HepG2 (cell line): ENCODE measurements at regions not wholly inside any gene's neighbourhood (a gene's known extent, or its start where the extent isn't known, plus 50 kb on each side); places are given as distances from the start of the nearest gene placed in this dataset.

ENCODE experiments used
- ARID3A ChIP-seq: IDR thresholded peaks from 2 replicates; pipeline ENCODE4 v1.6.1; 2012; ENCODE audit warnings: low read depth, low read length, improper control_type of control experiment
- ATF7 ChIP-seq, 2 experiments: fragments of 450-650 bp in 1 of 2; sonication (generic) in 1 of 2; formaldehyde crosslinking in 1 of 2; IDR thresholded peaks; 2 replicates each; pipeline versions ENCODE4 v1.4.0 to v1.6.1; 2016 to 2020; ENCODE audit warnings: antibody characterized with exemption in 1 of 2, mild to moderate bottlenecking in 1 of 2, missing genetic modification reagents in 1 of 2
- BRCA1 ChIP-seq: sonication (generic); formaldehyde crosslinking; IDR thresholded peaks from 2 replicates; pipeline ENCODE4 v1.4.0; 2020; ENCODE audit warnings: missing genetic modification reagents
- DNMT3B ChIP-seq: conservative IDR thresholded peaks from 2 replicates; pipeline ENCODE4 v1.6.1; 2016; ENCODE audit warnings: missing biosample characterization, control low read depth
- FOXO4 ChIP-seq: sonication (generic); formaldehyde crosslinking; conservative IDR thresholded peaks from 2 replicates; pipeline ENCODE4 v1.8.1; 2023; ENCODE audit warnings: missing genetic modification reagents
- HMG20A ChIP-seq: IDR thresholded peaks from 2 replicates; pipeline ENCODE4 v1.6.1; 2016; ENCODE audit warnings: borderline replicate concordance
- MAFK ChIP-seq, 2 experiments: IDR thresholded peaks in 1 of 2; conservative IDR thresholded peaks in 1 of 2; 2 replicates each; pipeline ENCODE4 v1.6.1; 2011; ENCODE audit warnings: improper control_type of control experiment in 2 of 2, low read length in 2 of 2
- MBD4 ChIP-seq: IDR thresholded peaks from 2 replicates; pipeline ENCODE4 v1.6.1; 2012; ENCODE audit warnings: low read length, inconsistent platforms, borderline replicate concordance
- PHB2 ChIP-seq: fragments of 450-650 bp; IDR thresholded peaks from 2 replicates; pipeline ENCODE4 v1.6.1; 2018; ENCODE audit not compliant: partially characterized antibody
- PPARG ChIP-seq: conservative IDR thresholded peaks from 2 replicates; pipeline ENCODE4 v1.6.1; 2016; ENCODE audit warnings: missing biosample characterization, missing genetic modification reagents
- SATB2 ChIP-seq: sonication (generic); formaldehyde crosslinking; IDR thresholded peaks from 2 replicates; pipeline ENCODE4 v1.5.0; 2020; ENCODE audit warnings: missing genetic modification reagents
- SIN3A ChIP-seq: IDR thresholded peaks from 2 replicates; pipeline ENCODE4 v1.6.1; 2011; ENCODE audit warnings: low read depth, mild to moderate bottlenecking, control low read depth, low read length, borderline replicate concordance
- SKIL ChIP-seq: sonication (generic); formaldehyde crosslinking; IDR thresholded peaks from 2 replicates; pipeline ENCODE4 v1.8.0; 2022; ENCODE audit warnings: missing genetic modification reagents, mild to moderate bottlenecking, moderate library complexity, borderline replicate concordance
- STAT5B ChIP-seq: sonication (generic); formaldehyde crosslinking; IDR thresholded peaks from 2 replicates; pipeline ENCODE4 v1.4.0; 2020; ENCODE audit warnings: missing genetic modification reagents
- TBX3 ChIP-seq: fragments of 450-650 bp; IDR thresholded peaks from 2 replicates; pipeline ENCODE4 v1.6.1; 2017; ENCODE audit warnings: antibody characterized with exemption, mild to moderate bottlenecking, inconsistent platforms, borderline replicate concordance
- TCF7L2 ChIP-seq: IDR thresholded peaks from 2 replicates; pipeline ENCODE4 v1.6.1; 2011; ENCODE audit warnings: mild to moderate bottlenecking, low read depth, low read length, moderate library complexity
- ZFP62 ChIP-seq: sonication (generic); formaldehyde crosslinking; IDR thresholded peaks from 2 replicates; pipeline ENCODE4 v1.4.0; 2020; ENCODE audit warnings: missing genetic modification reagents
- ZMAT5 ChIP-seq: sonication (generic); formaldehyde crosslinking; IDR thresholded peaks from 2 replicates; pipeline ENCODE4 v1.5.0; 2020; ENCODE audit warnings: mild to moderate bottlenecking, low read depth, missing genetic modification reagents, borderline replicate concordance
- ZNF33A ChIP-seq: sonication (generic); formaldehyde crosslinking; IDR thresholded peaks from 2 replicates; pipeline ENCODE4 v1.5.1; 2020; ENCODE audit warnings: missing genetic modification reagents, mild to moderate bottlenecking, moderate library complexity, borderline replicate concordance
- ZNF513 ChIP-seq: sonication (generic); formaldehyde crosslinking; conservative IDR thresholded peaks from 2 replicates; pipeline ENCODE4 v1.5.0; 2020; ENCODE audit warnings: missing genetic modification reagents
- ZNF614 ChIP-seq: IDR thresholded peaks from 2 replicates; pipeline ENCODE4 v1.6.1; 2018; ENCODE audit warnings: missing biosample characterization, missing genetic modification reagents, inconsistent platforms, borderline replicate concordance

- no peak for TF ChIP-seq ZNF513 (CRISPR knock-in tag)
- TF ChIP-seq BRCA1 (CRISPR knock-in tag): 0 out of 2 replicates have a peak, but pooled peaks have one; percentile 22
- TF ChIP-seq MBD4: peak; percentile 89; the same call in 1 of the 2 replicates
- TF ChIP-seq ZNF614: peak; percentile 91
- no peak; the same call in 1 of the 2 replicates for TF ChIP-seq TCF7L2
- TF ChIP-seq FOXO4: no peak
- TF ChIP-seq ZFP62 (CRISPR knock-in tag): no peak
- 0 out of 2 replicates have a peak, but pooled peaks have one; percentile 47 for TF ChIP-seq STAT5B (CRISPR knock-in tag)
- TF ChIP-seq PHB2: no peak
- 0 out of 2 replicates have a peak, but pooled peaks have one; percentile 50 for TF ChIP-seq DNMT3B (CRISPR knock-in tag)
- TF ChIP-seq TBX3: peak; percentile 79; the same call in 1 of the 2 replicates
- TF ChIP-seq HMG20A: peak; percentile 98
- peak; percentile 28; the same call in 1 of the 2 replicates for TF ChIP-seq SATB2 (CRISPR knock-in tag)
- peak; percentile 56; the same call in 1 of the 2 replicates for TF ChIP-seq ATF7 (IDR thresholded peaks at IDR 0.05)
- no peak for TF ChIP-seq ATF7 (CRISPR knock-in tag; IDR thresholded peaks at IDR 0.05)
- no peak for TF ChIP-seq SIN3A
- no peak for TF ChIP-seq ZNF33A (CRISPR knock-in tag)
- TF ChIP-seq ARID3A: peak; percentile 98
- no peak for TF ChIP-seq ZMAT5 (CRISPR knock-in tag)
- TF ChIP-seq PPARG (CRISPR knock-in tag): peak; percentile 80
- TF ChIP-seq MAFK (conservative IDR thresholded peaks at IDR 0.05 in 1 of 2, IDR thresholded peaks at IDR 0.05 in 1 of 2; ENCODE audit: low read length in 2 of 2): peak; percentile 86 to 91
- peak; percentile 61; the same call in 1 of the 2 replicates for TF ChIP-seq SKIL
Observed at GRCh38 chr2:63734510-63734909, 107.2 kb upstream of the UGP2 start (continued).
